ENCODE measurements at regions not wholly inside any gene's neighbourhood (a gene's known extent, or its start where the extent isn't known, plus 50 kb on each side); places are given as distances from the start of the nearest gene placed in this dataset.

DNA sequence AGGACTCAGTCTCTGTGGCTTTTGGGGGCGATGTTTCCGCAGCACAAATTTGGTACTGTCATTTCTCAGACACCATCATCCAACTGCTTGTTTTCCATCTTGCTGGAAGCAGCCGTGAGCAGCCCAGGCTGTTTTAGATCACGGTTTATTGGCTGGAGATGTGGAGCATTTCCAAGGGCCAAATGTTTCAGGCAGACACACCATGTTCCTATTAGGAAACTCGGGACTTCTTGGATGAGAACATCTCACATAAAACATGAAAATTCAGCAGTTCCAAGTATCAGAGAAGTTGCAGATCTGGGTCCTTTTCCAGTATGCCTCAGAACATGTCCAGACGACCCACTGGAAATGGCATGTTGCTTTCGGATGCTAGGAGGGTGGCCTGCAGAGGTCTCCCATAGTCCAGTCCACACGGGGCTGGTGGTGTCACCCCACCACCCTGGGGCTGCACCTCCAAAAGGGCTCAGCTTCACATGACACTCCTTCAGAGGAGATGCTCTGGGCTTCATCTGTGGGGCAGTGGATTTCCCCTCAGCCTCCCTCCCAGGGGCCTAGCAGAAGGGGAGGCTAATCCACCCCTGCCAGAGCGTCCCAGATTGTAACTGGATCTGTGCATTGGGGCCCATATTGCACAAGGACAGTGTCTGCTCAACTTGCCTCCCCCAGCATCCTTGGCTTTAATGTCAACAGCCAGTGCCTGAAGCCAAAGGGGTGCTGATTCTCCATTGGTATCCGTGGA, 176.3 kb downstream of the SCP2D1 start:
- H3K9me3 ChIP-seq (ENCODE audit: control insufficient read depth in 5 of 5, low read length in 5 of 5) = no peaks in the 10 kb centered on the region
- no peak overlapping the region for H3K9ac ChIP-seq (ENCODE audit: low read length in 5 of 5)
- H3K27me3 ChIP-seq (ENCODE audit: control insufficient read depth in 5 of 5, insufficient read depth in 4 of 5, low read length in 5 of 5) = no peaks in the 10 kb centered on the region
- H3K4me1 ChIP-seq (ENCODE audit: control insufficient read depth in 5 of 5, insufficient read depth in 5 of 5, low read length in 5 of 5) = peaks cover 2 to 30% (median 21%) of the 10 kb centered on the region in 5 donors
- H3K4me3 ChIP-seq (ENCODE audit: low read depth in 1 of 5, low read length in 5 of 5) = no peak overlapping the region
- no peaks in the 10 kb centered on the region for H3K36me3 ChIP-seq (ENCODE audit: control insufficient read depth in 5 of 5, insufficient read depth in 5 of 5, low read length in 5 of 5)
- H3K27ac ChIP-seq (ENCODE audit: low read depth, low read length) = peak overlapping the region; percentile 9

DNA sequence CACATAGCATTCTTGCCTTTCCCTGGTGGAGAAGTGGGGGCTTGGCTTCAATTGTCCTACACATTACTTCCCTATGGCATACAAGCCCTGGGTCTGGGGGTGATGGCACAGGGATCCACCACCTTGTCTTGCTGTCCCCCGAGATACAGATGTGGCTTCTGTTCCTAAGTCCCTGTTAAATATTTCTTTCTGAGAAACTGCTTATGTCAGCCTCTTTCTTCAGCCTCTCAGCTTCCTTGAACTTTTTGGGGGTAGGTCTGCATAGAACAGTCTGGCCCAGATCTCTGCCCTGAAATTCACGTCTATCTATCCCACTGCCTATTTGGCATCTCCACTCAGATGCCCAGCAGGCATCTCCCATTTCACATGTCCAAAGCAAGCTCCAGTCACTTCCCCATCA, 177.4 kb downstream of the SCP2D1 start:
- Histone ChIP-seq H3K4me3 (ENCODE audit: low read depth in 1 of 5, low read length in 5 of 5) (no peak overlapping the region), H3K36me3 (ENCODE audit: control insufficient read depth in 5 of 5, insufficient read depth in 5 of 5, low read length in 5 of 5) (no peaks in the 10 kb centered on the region), H3K9me3 (ENCODE audit: control insufficient read depth in 5 of 5, low read length in 5 of 5) (no peaks in the 10 kb centered on the region), H3K9ac (ENCODE audit: low read length in 5 of 5) (no peak overlapping the region), H3K4me1 (ENCODE audit: control insufficient read depth in 5 of 5, insufficient read depth in 5 of 5, low read length in 5 of 5) (peaks cover 2 to 27% (median 21%) of the 10 kb centered on the region in 5 donors), H3K27ac (ENCODE audit: low read depth, low read length) (no peak overlapping the region), H3K27me3 (ENCODE audit: control insufficient read depth in 5 of 5, insufficient read depth in 4 of 5, low read length in 5 of 5) (no peaks in the 10 kb centered on the region)

DNA sequence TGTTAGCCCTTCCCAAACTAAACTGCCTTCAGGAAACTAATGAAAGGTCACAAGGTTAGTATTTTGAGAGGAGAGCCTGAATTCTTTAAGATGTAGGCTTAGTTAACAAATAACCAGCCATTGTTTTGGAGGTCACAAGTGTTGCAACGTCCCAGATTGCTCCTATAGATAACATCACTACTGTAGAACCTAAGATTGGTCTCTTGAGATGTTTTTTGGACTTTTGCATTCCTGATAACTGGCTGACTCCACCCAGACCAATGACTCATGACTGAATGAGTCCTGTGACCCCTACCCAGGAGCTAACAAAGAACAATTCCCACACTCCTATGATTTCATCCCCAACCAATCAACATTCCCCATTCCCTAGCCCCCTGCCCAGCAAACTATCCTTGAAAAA, 178.8 kb downstream of the SCP2D1 start:
- no peaks in the 10 kb centered on the region for H3K9me3 ChIP-seq (ENCODE audit: control insufficient read depth in 5 of 5, low read length in 5 of 5)
- H3K4me1 ChIP-seq (ENCODE audit: control insufficient read depth in 5 of 5, insufficient read depth in 5 of 5, low read length in 5 of 5) = peaks cover 0 to 14% (median 8%) of the 10 kb centered on the region in 5 donors
- no peaks in the 10 kb centered on the region for H3K36me3 ChIP-seq (ENCODE audit: control insufficient read depth in 5 of 5, insufficient read depth in 5 of 5, low read length in 5 of 5)
- H3K27me3 ChIP-seq (ENCODE audit: control insufficient read depth in 5 of 5, insufficient read depth in 4 of 5, low read length in 5 of 5) = no peaks in the 10 kb centered on the region
- no peak overlapping the region for H3K9ac ChIP-seq (ENCODE audit: low read length in 5 of 5)
- H3K27ac ChIP-seq (ENCODE audit: low read depth, low read length) = no peak overlapping the region
- H3K4me3 ChIP-seq (ENCODE audit: low read depth in 1 of 5, low read length in 5 of 5) = no peak overlapping the region

DNA sequence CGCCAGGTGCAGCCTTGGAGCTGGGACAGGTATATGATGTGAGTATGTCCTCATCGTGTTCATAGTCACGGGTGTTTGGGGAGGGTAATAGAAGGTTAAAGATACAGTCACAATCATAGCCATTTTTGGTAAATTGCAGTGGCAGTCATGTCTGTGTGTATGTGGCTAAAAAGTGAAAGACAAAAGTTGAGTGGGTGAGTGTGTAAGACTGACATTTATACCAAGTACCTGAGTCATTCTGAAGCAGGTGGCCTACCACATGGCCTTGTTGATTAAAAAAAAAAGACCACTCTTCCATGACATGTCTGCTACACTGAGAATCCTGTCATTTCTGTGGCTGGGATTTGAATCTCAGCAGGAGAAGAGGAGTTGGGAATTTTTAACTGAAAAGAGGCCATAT, 181.9 kb downstream of the SCP2D1 start:
- Histone ChIP-seq H3K9me3 (ENCODE audit: control insufficient read depth in 5 of 5, low read length in 5 of 5) (no peaks in the 10 kb centered on the region), H3K27ac (ENCODE audit: low read depth, low read length) (no peak overlapping the region), H3K27me3 (ENCODE audit: control insufficient read depth in 5 of 5, insufficient read depth in 4 of 5, low read length in 5 of 5) (no peaks in the 10 kb centered on the region), H3K4me3 (ENCODE audit: low read depth in 1 of 5, low read length in 5 of 5) (no peak overlapping the region), H3K4me1 (ENCODE audit: control insufficient read depth in 5 of 5, insufficient read depth in 5 of 5, low read length in 5 of 5) (peaks cover 0 to 10% (median 1%) of the 10 kb centered on the region in 5 donors), H3K36me3 (ENCODE audit: control insufficient read depth in 5 of 5, insufficient read depth in 5 of 5, low read length in 5 of 5) (no peaks in the 10 kb centered on the region), H3K9ac (ENCODE audit: low read length in 5 of 5) (no peak overlapping the region)

DNA sequence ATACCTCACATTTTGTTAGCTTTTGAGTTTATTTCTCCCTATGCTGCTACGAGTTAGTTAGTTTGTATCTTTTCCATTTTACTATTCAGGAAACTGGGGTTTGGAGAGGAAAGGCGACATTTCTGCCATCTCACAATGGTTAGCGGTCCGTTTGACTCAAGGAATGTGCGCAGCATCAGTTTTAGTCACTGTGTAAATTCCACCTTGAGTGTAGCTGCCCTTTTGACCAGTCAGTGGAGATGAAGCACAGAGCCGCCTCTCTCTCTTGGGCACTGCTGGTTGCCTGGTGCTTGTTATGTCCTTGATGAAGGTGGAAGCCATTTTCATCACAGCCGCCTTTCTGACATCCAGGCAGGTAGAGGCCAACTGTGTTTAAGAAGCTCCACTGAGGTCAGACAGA, 185.5 kb downstream of the SCP2D1 start:
- Histone ChIP-seq H3K27me3 (ENCODE audit: control insufficient read depth in 5 of 5, insufficient read depth in 4 of 5, low read length in 5 of 5) (no peaks in the 10 kb centered on the region), H3K36me3 (ENCODE audit: control insufficient read depth in 5 of 5, insufficient read depth in 5 of 5, low read length in 5 of 5) (no peaks in the 10 kb centered on the region), H3K27ac (ENCODE audit: low read depth, low read length) (no peak overlapping the region), H3K9ac (ENCODE audit: low read length in 5 of 5) (no peak overlapping the region), H3K4me1 (ENCODE audit: control insufficient read depth in 5 of 5, insufficient read depth in 5 of 5, low read length in 5 of 5) (peaks cover 0 to 8% (median 0%) of the 10 kb centered on the region in 5 donors), H3K9me3 (ENCODE audit: control insufficient read depth in 5 of 5, low read length in 5 of 5) (no peaks in the 10 kb centered on the region), H3K4me3 (ENCODE audit: low read depth in 1 of 5, low read length in 5 of 5) (no peak overlapping the region)

DNA sequence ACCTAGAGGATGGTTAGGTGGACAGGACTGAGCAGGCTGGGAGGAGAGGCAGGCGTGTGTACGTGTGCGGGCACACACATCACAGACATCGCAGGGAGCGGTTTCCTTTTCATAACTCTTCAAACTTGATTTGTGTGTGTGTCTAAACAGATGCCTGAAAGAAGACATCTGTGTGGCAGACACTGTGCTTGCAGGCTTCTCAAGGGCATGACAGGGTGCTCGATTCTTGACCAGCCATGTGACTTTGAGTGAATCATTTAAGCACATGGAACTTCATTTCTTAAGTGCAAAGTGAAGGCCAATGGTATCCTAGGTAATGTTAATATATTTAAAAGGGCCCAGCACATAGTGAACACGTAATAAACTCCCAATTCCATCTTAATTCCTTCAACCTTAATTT, 186.5 kb downstream of the SCP2D1 start:
- no peaks in the 10 kb centered on the region for H3K36me3 ChIP-seq (ENCODE audit: control insufficient read depth in 5 of 5, insufficient read depth in 5 of 5, low read length in 5 of 5)
- H3K4me3 ChIP-seq (ENCODE audit: low read depth in 1 of 5, low read length in 5 of 5) = no peak overlapping the region
- H3K4me1 ChIP-seq (ENCODE audit: control insufficient read depth in 5 of 5, insufficient read depth in 5 of 5, low read length in 5 of 5) = peaks cover 0 to 8% (median 0%) of the 10 kb centered on the region in 5 donors
- no peaks in the 10 kb centered on the region for H3K27me3 ChIP-seq (ENCODE audit: control insufficient read depth in 5 of 5, insufficient read depth in 4 of 5, low read length in 5 of 5)
- no peak overlapping the region for H3K27ac ChIP-seq (ENCODE audit: low read depth, low read length)
- H3K9me3 ChIP-seq (ENCODE audit: control insufficient read depth in 5 of 5, low read length in 5 of 5) = no peaks in the 10 kb centered on the region
- no peak overlapping the region for H3K9ac ChIP-seq (ENCODE audit: low read length in 5 of 5)

DNA sequence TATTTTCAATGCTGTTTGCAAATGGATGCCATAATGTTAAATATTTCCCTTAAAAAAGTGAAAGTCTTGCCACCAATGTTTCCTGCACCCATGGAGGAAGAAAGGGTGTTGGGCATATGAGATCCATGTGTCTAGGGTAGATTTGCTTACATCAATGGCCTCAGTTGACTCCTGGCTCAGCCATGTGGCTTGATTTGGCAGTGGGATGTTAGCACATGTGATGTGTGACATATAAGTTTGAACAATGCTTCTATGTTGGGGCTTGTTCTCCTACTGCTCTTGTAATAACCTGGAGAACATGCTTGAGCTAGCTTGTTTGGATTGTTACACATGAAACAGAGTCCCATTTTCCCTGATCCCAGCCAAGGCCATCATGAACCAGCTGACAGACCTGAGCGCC, 187.6 kb downstream of the SCP2D1 start:
- Histone ChIP-seq H3K27me3 (ENCODE audit: control insufficient read depth in 5 of 5, insufficient read depth in 4 of 5, low read length in 5 of 5) (no peaks in the 10 kb centered on the region), H3K27ac (ENCODE audit: low read depth, low read length) (no peak overlapping the region), H3K9me3 (ENCODE audit: control insufficient read depth in 5 of 5, low read length in 5 of 5) (no peaks in the 10 kb centered on the region), H3K9ac (ENCODE audit: low read length in 5 of 5) (no peak overlapping the region), H3K4me3 (ENCODE audit: low read depth in 1 of 5, low read length in 5 of 5) (no peak overlapping the region), H3K36me3 (ENCODE audit: control insufficient read depth in 5 of 5, insufficient read depth in 5 of 5, low read length in 5 of 5) (no peaks in the 10 kb centered on the region), H3K4me1 (ENCODE audit: control insufficient read depth in 5 of 5, insufficient read depth in 5 of 5, low read length in 5 of 5) (peaks cover 0 to 8% (median 0%) of the 10 kb centered on the region in 5 donors)

DNA sequence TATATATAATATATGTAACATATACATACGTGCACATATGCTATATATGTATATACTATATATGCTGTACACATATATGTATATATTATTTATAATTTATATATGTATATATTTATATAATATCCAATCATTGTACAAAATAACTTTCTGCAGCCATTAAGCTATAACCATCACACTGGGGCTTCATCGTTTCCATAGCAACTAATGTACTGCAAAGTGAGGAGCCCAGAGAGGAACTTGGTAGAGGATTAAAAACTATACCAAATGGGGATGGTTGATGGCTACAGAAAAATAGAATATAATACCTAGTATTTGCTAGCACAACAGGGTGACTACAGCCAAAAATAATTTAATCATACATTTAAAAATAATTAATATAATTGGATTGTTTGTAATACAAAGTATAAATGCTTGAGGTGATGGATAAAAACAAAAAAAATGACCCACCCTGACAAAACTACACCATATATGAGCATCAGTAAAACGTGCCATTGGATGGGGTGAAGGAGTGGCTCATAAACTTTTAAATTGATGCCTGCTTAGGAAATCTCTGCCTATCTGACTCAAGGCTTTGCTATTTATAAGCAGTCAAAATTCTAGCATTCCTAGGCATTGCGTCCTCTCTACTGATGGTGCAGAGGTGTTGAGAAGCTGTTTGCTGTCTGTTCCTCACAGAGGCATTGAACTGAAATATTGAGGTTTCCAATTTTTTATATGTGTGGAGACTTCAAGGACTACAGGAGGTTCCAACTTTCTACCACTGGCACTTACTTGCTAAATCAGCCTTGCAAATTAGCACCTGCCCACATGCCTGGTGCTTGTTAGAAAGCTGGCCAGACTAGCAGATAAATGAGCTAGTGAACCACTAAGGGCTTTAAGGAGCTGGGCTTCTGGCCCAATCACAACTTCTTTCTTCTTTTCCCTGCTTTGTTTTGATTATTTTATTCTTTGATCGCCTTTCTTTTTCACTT, 190.1 kb downstream of the SCP2D1 start:
- Histone ChIP-seq H3K27me3 (ENCODE audit: control insufficient read depth in 5 of 5, insufficient read depth in 4 of 5, low read length in 5 of 5) (no peaks in the 10 kb centered on the region), H3K4me1 (ENCODE audit: control insufficient read depth in 5 of 5, insufficient read depth in 5 of 5, low read length in 5 of 5) (peaks cover 0 to 12% (median 3%) of the 10 kb centered on the region in 5 donors), H3K9me3 (ENCODE audit: control insufficient read depth in 5 of 5, low read length in 5 of 5) (no peaks in the 10 kb centered on the region), H3K27ac (ENCODE audit: low read depth, low read length) (no peak overlapping the region), H3K4me3 (ENCODE audit: low read depth in 1 of 5, low read length in 5 of 5) (no peak overlapping the region), H3K9ac (ENCODE audit: low read length in 5 of 5) (no peak overlapping the region), H3K36me3 (ENCODE audit: control insufficient read depth in 5 of 5, insufficient read depth in 5 of 5, low read length in 5 of 5) (no peaks in the 10 kb centered on the region)

DNA sequence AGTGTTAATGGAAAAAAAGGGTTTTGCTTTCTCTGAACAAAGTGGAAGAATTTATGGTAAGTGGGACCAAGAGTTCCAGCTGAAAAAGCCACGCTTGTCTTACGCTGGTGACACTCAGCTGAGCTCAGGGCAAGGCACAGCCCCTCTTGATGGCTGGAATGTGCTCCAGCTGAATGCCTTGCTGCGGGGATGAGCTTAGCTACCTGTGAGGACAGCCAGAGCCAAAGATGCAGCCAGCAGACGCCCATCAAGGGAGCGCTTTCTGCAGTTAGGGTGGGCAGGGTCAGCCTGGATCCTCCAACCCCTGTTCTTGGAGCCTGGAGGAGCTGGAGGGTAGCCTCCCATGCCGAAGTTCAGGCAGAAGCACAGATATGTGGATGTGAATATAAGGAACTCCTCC, 191.4 kb downstream of the SCP2D1 start:
- no peak overlapping the region for H3K27ac ChIP-seq (ENCODE audit: low read depth, low read length)
- no peaks in the 10 kb centered on the region for H3K9me3 ChIP-seq (ENCODE audit: control insufficient read depth in 5 of 5, low read length in 5 of 5)
- H3K27me3 ChIP-seq (ENCODE audit: control insufficient read depth in 5 of 5, insufficient read depth in 4 of 5, low read length in 5 of 5) = no peaks in the 10 kb centered on the region
- H3K36me3 ChIP-seq (ENCODE audit: control insufficient read depth in 5 of 5, insufficient read depth in 5 of 5, low read length in 5 of 5) = no peaks in the 10 kb centered on the region
- no peak overlapping the region for H3K4me3 ChIP-seq (ENCODE audit: low read depth in 1 of 5, low read length in 5 of 5)
- H3K9ac ChIP-seq (ENCODE audit: low read length in 5 of 5) = no peak overlapping the region
- H3K4me1 ChIP-seq (ENCODE audit: control insufficient read depth in 5 of 5, insufficient read depth in 5 of 5, low read length in 5 of 5) = peaks cover 0 to 9% (median 3%) of the 10 kb centered on the region in 5 donors

DNA sequence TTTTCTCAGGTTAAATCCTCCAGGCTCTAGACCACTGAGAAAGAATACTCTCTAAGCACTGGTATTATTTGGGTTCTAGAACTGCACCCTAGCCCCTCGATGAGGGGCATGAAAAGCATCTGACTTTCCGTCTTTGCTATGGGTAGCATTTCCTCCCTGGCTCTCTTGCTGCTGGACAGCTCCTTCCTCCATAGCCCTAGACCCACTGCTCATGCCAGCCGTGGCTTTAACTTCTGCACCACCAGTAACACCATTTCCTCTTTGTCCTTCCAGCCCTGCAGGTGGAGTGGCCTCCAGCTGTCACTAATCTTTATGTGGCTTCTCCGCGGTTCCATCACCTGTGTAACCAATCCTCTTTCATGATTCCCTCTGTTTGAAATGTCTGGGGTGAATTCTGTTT, 194.9 kb downstream of the SCP2D1 start:
- no peak overlapping the region for H3K27ac ChIP-seq (ENCODE audit: low read depth, low read length)
- no peaks in the 10 kb centered on the region for H3K27me3 ChIP-seq (ENCODE audit: control insufficient read depth in 5 of 5, insufficient read depth in 4 of 5, low read length in 5 of 5)
- no peak overlapping the region for H3K9ac ChIP-seq (ENCODE audit: low read length in 5 of 5)
- H3K4me1 ChIP-seq (ENCODE audit: control insufficient read depth in 5 of 5, insufficient read depth in 5 of 5, low read length in 5 of 5) = peaks cover 0 to 24% (median 17%) of the 10 kb centered on the region in 5 donors
- H3K4me3 ChIP-seq (ENCODE audit: low read depth in 1 of 5, low read length in 5 of 5) = no peak overlapping the region
- no peaks in the 10 kb centered on the region for H3K9me3 ChIP-seq (ENCODE audit: control insufficient read depth in 5 of 5, low read length in 5 of 5)
- H3K36me3 ChIP-seq (ENCODE audit: control insufficient read depth in 5 of 5, insufficient read depth in 5 of 5, low read length in 5 of 5) = no peaks in the 10 kb centered on the region
